ENCODE measurements at regions not wholly inside any gene's neighbourhood (a gene's known extent, or its start where the extent isn't known, plus 50 kb on each side); places are given as distances from the start of the nearest gene placed in this dataset.

- DNase-seq (ENCODE audit: low read depth in 3 of 3), result no peak
Measured at GRCh38 chr16:86868070-86868469, 289.7 kb downstream of the FOXL1 start.

- no peak for DNase-seq (ENCODE audit: low read depth in 3 of 3)
Measured at GRCh38 chr16:86868786-86869185, 290.4 kb downstream of the FOXL1 start.

GRCh38 chr16:86869288-86870022 lies 291.1 kb downstream of the FOXL1 start:
- no peak for DNase-seq (ENCODE audit: low read depth in 3 of 3)

- DNase-seq (ENCODE audit: low read depth in 3 of 3), result no peak
Measured at GRCh38 chr16:86870380-86870779, 292.0 kb downstream of the FOXL1 start.

- no peak for DNase-seq (ENCODE audit: low read depth in 3 of 3)
Measured at GRCh38 chr16:86872131-86872530, 293.8 kb downstream of the FOXL1 start.

GRCh38 chr16:86872833-86873232 lies 294.5 kb downstream of the FOXL1 start:
- no peak for DNase-seq (ENCODE audit: low read depth in 3 of 3)

- no peak for DNase-seq (ENCODE audit: low read depth in 3 of 3)
Measured at GRCh38 chr16:86874141-86874540, 295.8 kb downstream of the FOXL1 start.

GRCh38 chr16:86876499-86876898 lies 298.1 kb downstream of the FOXL1 start:
- no peak for DNase-seq (ENCODE audit: low read depth in 3 of 3)

GRCh38 chr16:86877108-86877507 lies 298.8 kb downstream of the FOXL1 start:
- DNase-seq (ENCODE audit: low read depth in 3 of 3), result no peak

GRCh38 chr16:86877835-86878234 lies 299.5 kb downstream of the FOXL1 start:
- DNase-seq (ENCODE audit: low read depth in 3 of 3), result no peak

- DNase-seq (ENCODE audit: low read depth in 3 of 3), result no peak
Measured at GRCh38 chr16:86878236-86879080, 300.1 kb downstream of the FOXL1 start.

- DNase-seq (ENCODE audit: low read depth in 3 of 3), result no peak
Measured at GRCh38 chr16:86879268-86879667, 300.9 kb downstream of the FOXL1 start.

- no peak for DNase-seq (ENCODE audit: low read depth in 3 of 3)
Measured at GRCh38 chr16:86880316-86881117, 302.2 kb downstream of the FOXL1 start.

- no peak for DNase-seq (ENCODE audit: low read depth in 3 of 3)
Measured at GRCh38 chr16:86881118-86881510, 302.8 kb downstream of the FOXL1 start.

GRCh38 chr16:86881861-86882273 lies 303.5 kb downstream of the FOXL1 start:
- no peak for DNase-seq (ENCODE audit: low read depth in 3 of 3)

GRCh38 chr16:86882586-86883280 lies 304.4 kb downstream of the FOXL1 start:
- no peak for DNase-seq (ENCODE audit: low read depth in 3 of 3)

- no peak for DNase-seq (ENCODE audit: low read depth in 3 of 3)
Measured at GRCh38 chr16:86883583-86884389, 305.4 kb downstream of the FOXL1 start.

GRCh38 chr16:86884390-86884650 lies 306.0 kb downstream of the FOXL1 start:
- DNase-seq (ENCODE audit: low read depth in 3 of 3), result no peak

- DNase-seq (ENCODE audit: low read depth in 3 of 3), result no peak
Measured at GRCh38 chr16:86885139-86885538, 306.8 kb downstream of the FOXL1 start.

GRCh38 chr16:86886651-86887050 lies 308.3 kb downstream of the FOXL1 start:
- DNase-seq (ENCODE audit: low read depth in 3 of 3), result no peak

- DNase-seq (ENCODE audit: low read depth in 3 of 3), result no peak
Measured at GRCh38 chr16:86887416-86887815, 309.1 kb downstream of the FOXL1 start.

Measured in stimulated activated CD4-positive, alpha-beta T cell treated with anti-CD3 and anti-CD28 coated beads, TNF-alpha, amount 100 ng/mL, for 4 hours (primary cell).